Caco-2 (cell line): ENCODE measurements at regions not wholly inside any gene's neighbourhood (a gene's known extent, or its start where the extent isn't known, plus 50 kb on each side); places are given as distances from the start of the nearest gene placed in this dataset.
A peak's percentile ranks its signal among the peaks of the same experiment; 100 is the strongest.

Source experiments
- BruUV-seq: library from RNA; stranded (reverse); fragments of 400-500 nt; replicated peaks from 2 replicates; lab custom pipeline; 2021; lab: Mats Ljungman, UMichigan
- CTCF ChIA-PET: fragments of 300-600 bp; sonication (Branson Sonifier 250); formaldehyde crosslinking; loops from one replicate; lab custom pipeline; 2022; ENCODE audit warnings: antibody characterized with exemption; lab: Charles Lee
- POLR2A ChIA-PET: fragments of 300-600 bp; sonication (Branson Sonifier 250); formaldehyde crosslinking; loops from one replicate; lab custom pipeline; 2022; ENCODE audit warnings: antibody characterized with exemption; lab: Charles Lee
- DNase-seq, 2 experiments: peaks; one replicate each; pipeline versions ENCODE4 v3.0.0 to v3.0.0-alpha.2; 2020 to 2022
- H3K27me3 ChIP-seq: replicated peaks from 2 replicates; pipeline ENCODE4 v1.6.0; 2011; ENCODE audit warnings: low read length; ENCODE audit not compliant: control insufficient read depth, insufficient read depth
- H3K36me3 ChIP-seq: 2 replicates; pipeline ENCODE4 v1.5.1; 2011; ENCODE audit warnings: low read length; ENCODE audit not compliant: control insufficient read depth, insufficient read depth
- H3K4me1 ChIP-seq: fragments of 250-450 bp; sonication (Bioruptor Pico); 2 replicates; pipeline ENCODE4 v1.5.1; 2020; ENCODE audit warnings: mild to moderate bottlenecking
- H3K4me3 ChIP-seq: 2 replicates; pipeline ENCODE4 v1.5.1; 2011; ENCODE audit warnings: low read depth, mild to moderate bottlenecking, control low read depth, low read length
- H3K9me3 ChIP-seq: fragments of 250-450 bp; sonication (Bioruptor Pico); 2 replicates; pipeline ENCODE4 v1.5.1; 2020; ENCODE audit warnings: mild to moderate bottlenecking, moderate library complexity
- H3K27ac Mint-ChIP-seq: one replicate; pipeline ENCODE4 v1.8.0; 2022; ENCODE audit warnings: mixed read lengths; ENCODE audit not compliant: unreplicated experiment
- H3K27me3 Mint-ChIP-seq: one replicate; pipeline ENCODE4 v1.8.0; 2022; ENCODE audit warnings: mixed read lengths; ENCODE audit not compliant: insufficient read depth, unreplicated experiment
- H3K36me3 Mint-ChIP-seq: one replicate; pipeline ENCODE4 v1.8.0; 2022; ENCODE audit warnings: mild to moderate bottlenecking, mixed read lengths; ENCODE audit not compliant: insufficient read depth, unreplicated experiment
- H3K4me1 Mint-ChIP-seq: one replicate; pipeline ENCODE4 v1.8.0; 2022; ENCODE audit warnings: low read depth, mixed read lengths; ENCODE audit not compliant: unreplicated experiment
- H3K4me3 Mint-ChIP-seq: one replicate; pipeline ENCODE4 v1.8.0; 2022; ENCODE audit warnings: mild to moderate bottlenecking, moderate library complexity, mixed read lengths; ENCODE audit not compliant: unreplicated experiment
- H3K9me3 Mint-ChIP-seq: one replicate; pipeline ENCODE4 v1.8.0; 2022; ENCODE audit warnings: mixed read lengths; ENCODE audit not compliant: unreplicated experiment
- intact Hi-C: fragments of 100-400 bp; cut with micrococcal nuclease; formaldehyde crosslinking; loops from one replicate; pipeline ENCODE4 v1.10.0; 2022; ENCODE audit not compliant: unreplicated experiment
- TF ChIP-seq, protein P1 (sequence below), 2 experiments: fragments of 200-600 bp in 1 of 2; IDR thresholded peaks; 1 replicate in 1 of 2; 2 replicates in 1 of 2; pipeline versions ENCODE4 v1.5.1 to v1.8.0; 2011 to 2022; ENCODE audit warnings: antibody characterized with exemption in 1 of 2, control low read depth in 1 of 2, inconsistent platforms in 1 of 2, low read depth in 1 of 2, low read length in 1 of 2, mild to moderate bottlenecking in 1 of 2, moderate library complexity in 1 of 2; ENCODE audit not compliant: insufficient read depth in 1 of 2, severe bottlenecking in 1 of 2, unreplicated experiment in 1 of 2

DNA sequence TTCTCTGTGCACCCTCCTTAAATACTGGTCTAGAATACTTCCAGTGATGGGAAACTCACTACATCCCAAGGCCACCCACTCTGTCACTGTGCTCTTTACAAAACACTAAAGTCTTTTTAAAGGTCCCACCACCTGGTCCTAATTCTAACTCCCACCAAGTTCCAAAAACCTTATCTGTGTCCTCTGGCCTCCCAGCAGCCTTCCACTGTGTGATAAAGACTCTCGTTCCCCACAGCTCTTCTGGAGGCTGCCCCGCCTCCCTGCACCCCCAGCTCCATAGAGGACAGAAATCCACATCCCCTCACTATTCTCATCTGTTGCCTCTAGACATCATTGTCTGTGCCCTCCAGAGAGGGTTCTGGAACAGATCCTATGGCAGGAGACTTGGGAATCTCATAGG is 276.4 kb downstream of the FAM43A start:
- Mint-ChIP-seq H3K4me3 (no peak overlapping the region), H3K9me3 (no peaks in the 10 kb centered on the region), H3K27ac (no peak overlapping the region), H3K36me3 (no peaks in the 10 kb centered on the region), H3K27me3 (peaks cover 3% of the 10 kb centered on the region), H3K4me1 (no peaks in the 10 kb centered on the region)
- H3K36me3 ChIP-seq: no peaks in the 10 kb centered on the region
- DNase-seq: no peak
- intact Hi-C loops: no loop called here
- ChIA-PET CTCF (no interaction called here), POLR2A (no interaction called here)
- no peaks in the 10 kb centered on the region for H3K4me1 ChIP-seq
- H3K4me3 ChIP-seq: no peak overlapping the region
- TF ChIP-seq, protein P1, sequence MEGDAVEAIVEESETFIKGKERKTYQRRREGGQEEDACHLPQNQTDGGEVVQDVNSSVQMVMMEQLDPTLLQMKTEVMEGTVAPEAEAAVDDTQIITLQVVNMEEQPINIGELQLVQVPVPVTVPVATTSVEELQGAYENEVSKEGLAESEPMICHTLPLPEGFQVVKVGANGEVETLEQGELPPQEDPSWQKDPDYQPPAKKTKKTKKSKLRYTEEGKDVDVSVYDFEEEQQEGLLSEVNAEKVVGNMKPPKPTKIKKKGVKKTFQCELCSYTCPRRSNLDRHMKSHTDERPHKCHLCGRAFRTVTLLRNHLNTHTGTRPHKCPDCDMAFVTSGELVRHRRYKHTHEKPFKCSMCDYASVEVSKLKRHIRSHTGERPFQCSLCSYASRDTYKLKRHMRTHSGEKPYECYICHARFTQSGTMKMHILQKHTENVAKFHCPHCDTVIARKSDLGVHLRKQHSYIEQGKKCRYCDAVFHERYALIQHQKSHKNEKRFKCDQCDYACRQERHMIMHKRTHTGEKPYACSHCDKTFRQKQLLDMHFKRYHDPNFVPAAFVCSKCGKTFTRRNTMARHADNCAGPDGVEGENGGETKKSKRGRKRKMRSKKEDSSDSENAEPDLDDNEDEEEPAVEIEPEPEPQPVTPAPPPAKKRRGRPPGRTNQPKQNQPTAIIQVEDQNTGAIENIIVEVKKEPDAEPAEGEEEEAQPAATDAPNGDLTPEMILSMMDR (IDR thresholded peaks at IDR 0.05; ENCODE audit: insufficient read depth in 1 of 2, low read depth in 1 of 2, low read length in 1 of 2, severe bottlenecking in 1 of 2, unreplicated experiment in 1 of 2): no peak
- BruUV-seq: no TSS peak
- H3K27me3 ChIP-seq: no peaks in the 10 kb centered on the region
- H3K9me3 ChIP-seq: no peaks in the 10 kb centered on the region

DNA sequence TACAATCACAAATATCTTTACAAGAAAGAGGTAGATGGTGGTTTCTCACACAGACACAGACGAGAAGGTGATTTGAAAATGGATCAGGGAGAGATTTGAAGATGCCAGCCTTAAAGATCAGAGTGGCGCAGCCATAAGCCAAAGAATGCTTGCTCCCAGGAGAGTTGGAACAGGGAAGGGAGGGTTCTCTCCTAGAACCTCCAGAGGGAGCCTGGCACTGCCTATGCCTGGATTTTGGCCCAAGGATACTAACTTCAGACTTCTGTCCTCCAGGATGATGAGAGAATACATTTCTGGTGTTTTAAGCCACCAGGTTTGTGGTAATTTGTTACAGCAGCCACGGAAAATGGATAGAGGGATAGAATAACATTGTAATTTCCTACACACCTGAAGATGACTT is 279.1 kb downstream of the FAM43A start:
- intact Hi-C loops: no loop called here

DNA sequence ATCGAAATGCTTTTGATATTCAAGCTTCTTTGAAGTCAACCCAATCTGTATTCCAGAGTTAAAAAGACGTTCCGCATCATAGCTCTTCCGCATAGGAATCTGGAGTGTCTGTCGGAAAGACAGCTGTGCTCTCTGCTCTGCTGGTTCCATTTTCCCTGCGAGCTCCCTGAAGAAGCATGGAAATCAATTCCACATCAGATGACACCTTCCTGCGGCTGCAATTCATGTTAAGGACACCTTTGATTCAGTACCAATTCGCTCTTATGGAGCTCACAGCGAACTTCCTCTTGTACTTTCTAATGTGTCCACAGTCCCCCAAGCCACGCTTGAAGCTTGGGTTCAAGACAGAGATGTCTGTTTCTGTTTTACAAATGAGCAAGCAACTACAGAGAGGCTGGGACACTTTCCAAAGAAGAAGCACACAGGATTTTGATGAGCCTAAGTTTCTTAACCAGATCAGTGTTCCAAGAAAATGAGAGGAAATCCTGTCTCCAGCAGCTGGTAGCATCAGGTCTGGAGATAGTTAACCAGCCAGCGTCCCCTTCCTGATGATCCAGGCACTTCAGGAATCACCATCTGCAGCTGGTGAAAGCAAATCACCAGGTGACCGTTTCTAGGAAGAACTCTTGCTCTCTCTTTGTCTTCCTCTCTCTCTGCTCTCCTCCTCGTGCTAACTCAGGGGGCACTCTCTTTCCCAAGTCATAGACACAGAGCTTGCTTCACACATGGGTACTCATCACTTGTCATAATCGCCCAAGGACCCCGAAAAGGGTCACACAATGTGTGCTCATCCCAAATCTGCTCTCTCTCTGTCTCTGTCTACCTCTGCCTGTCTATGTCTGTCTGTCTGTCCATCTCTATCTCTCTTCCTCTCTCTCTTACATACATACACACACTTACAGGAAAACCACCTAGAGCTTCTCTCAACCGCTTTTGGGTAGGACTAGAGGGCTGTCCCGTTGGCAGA is 281.8 kb downstream of the FAM43A start:
- DNase-seq: no peak
- peaks cover 3% of the 10 kb centered on the region; the same call in 1 of the 2 replicates for H3K9me3 ChIP-seq
- H3K4me3 ChIP-seq: no peak overlapping the region
- no peak overlapping the region for H3K27ac Mint-ChIP-seq
- TF ChIP-seq, protein P1 (IDR thresholded peaks at IDR 0.05; ENCODE audit: insufficient read depth in 1 of 2, low read depth in 1 of 2, low read length in 1 of 2, severe bottlenecking in 1 of 2, unreplicated experiment in 1 of 2): no peak
- H3K27me3 ChIP-seq: no peaks in the 10 kb centered on the region
- no peaks in the 10 kb centered on the region for H3K9me3 Mint-ChIP-seq
- H3K4me1 Mint-ChIP-seq: peaks cover 6% of the 10 kb centered on the region
- H3K36me3 Mint-ChIP-seq: no peaks in the 10 kb centered on the region
- no peaks in the 10 kb centered on the region for H3K36me3 ChIP-seq
- H3K4me1 ChIP-seq: no peaks in the 10 kb centered on the region
- H3K27me3 Mint-ChIP-seq: peaks cover 9% of the 10 kb centered on the region
- intact Hi-C loops: no loop called here
- BruUV-seq: no TSS peak
- no peak overlapping the region for H3K4me3 Mint-ChIP-seq
- ChIA-PET CTCF (interaction anchor here (1.6 kb wide), 1 partner anchor 285 kb away, joined by 6 read pairs; no protein-coding TSS in a partner anchor), POLR2A (no interaction called here)

More for the DNA sequence above, 279.1 kb downstream of the FAM43A start:
- POLR2A ChIA-PET: no interaction called here
- peaks cover 9% of the 10 kb centered on the region for H3K27me3 Mint-ChIP-seq
- TF ChIP-seq, protein P1 (IDR thresholded peaks at IDR 0.05; ENCODE audit: insufficient read depth in 1 of 2, low read depth in 1 of 2, low read length in 1 of 2, severe bottlenecking in 1 of 2, unreplicated experiment in 1 of 2): peak in 1 of 2 experiments; percentile 12
- Histone ChIP-seq H3K4me1 (no peaks in the 10 kb centered on the region), H3K4me3 (no peak overlapping the region), H3K27me3 (no peaks in the 10 kb centered on the region), H3K36me3 (no peaks in the 10 kb centered on the region), H3K9me3 (peaks cover under 1% of the 10 kb centered on the region; the same call in 1 of the 2 replicates)
- no peak overlapping the region for H3K4me3 Mint-ChIP-seq
- CTCF ChIA-PET: no interaction called here
- H3K36me3 Mint-ChIP-seq: no peaks in the 10 kb centered on the region
- DNase-seq: no peak
- BruUV-seq: no TSS peak
- peaks cover 6% of the 10 kb centered on the region for H3K4me1 Mint-ChIP-seq
- H3K9me3 Mint-ChIP-seq: no peaks in the 10 kb centered on the region
- no peak overlapping the region for H3K27ac Mint-ChIP-seq
